GM12892 (cell line): ENCODE measurements at regions not wholly inside any gene's neighbourhood (a gene's known extent, or its start where the extent isn't known, plus 50 kb on each side); places are given as distances from the start of the nearest gene placed in this dataset.

Experiments used
- POLR2A ChIP-seq: IDR thresholded peaks from 2 replicates; pipeline ENCODE4 v1.6.1; 2011; ENCODE audit warnings: low read depth, low read length, control low read depth
- POLR2AphosphoS5 ChIP-seq: IDR thresholded peaks from 2 replicates; pipeline ENCODE4 v1.6.1; 2011; ENCODE audit warnings: low read depth, low read length, control low read depth
- TAF1 ChIP-seq: IDR thresholded peaks from 2 replicates; pipeline ENCODE4 v1.6.1; 2011; ENCODE audit warnings: low read depth, mild to moderate bottlenecking, control low read depth, low read length, borderline replicate concordance

DNA sequence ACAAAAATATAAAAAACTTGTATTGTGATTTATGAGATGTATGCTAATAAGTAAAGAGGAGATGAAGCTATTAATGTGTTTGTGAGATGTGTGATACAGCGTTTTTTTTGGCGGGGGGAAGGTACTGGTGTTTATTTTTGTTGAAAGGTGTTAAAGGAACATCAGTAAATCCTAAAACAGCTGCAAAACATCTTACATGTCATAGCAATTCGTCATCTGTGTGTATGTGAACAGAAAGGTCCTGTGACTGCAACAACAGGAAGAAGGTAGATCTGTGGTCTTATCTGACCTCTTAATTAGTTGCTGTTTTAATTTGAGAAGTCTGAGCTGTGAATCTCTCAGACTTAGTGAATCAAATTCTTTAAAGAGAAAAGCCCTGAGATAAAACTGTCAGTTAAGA lies 1041.1 kb downstream of the JRKL start:
- TF ChIP-seq POLR2AphosphoS5 (no peak), POLR2A (no peak), TAF1 (no peak)
